NCI-H774 (cell line): ENCODE measurements at regions not wholly inside any gene's neighbourhood (a gene's known extent, or its start where the extent isn't known, plus 50 kb on each side); places are given as distances from the start of the nearest gene placed in this dataset.

Experiments
- DNase-seq: peaks from one replicate; lab custom pipeline; 2025; lab: John Stamatoyannopoulos, UW

GRCh38 chr1:54497338-54497737 is 50.7 kb upstream of the ACOT11 start:
- no peak for DNase-seq

- DNase-seq = no peak
These were observed 52.1 kb upstream of the ACOT11 start for GRCh38 chr1:54495954-54496353.

GRCh38 chr1:54493608-54494007 is 54.4 kb upstream of the ACOT11 start:
- no peak for DNase-seq

- DNase-seq = no peak
These were observed 57.4 kb upstream of the ACOT11 start for GRCh38 chr1:54490361-54491248.

GRCh38 chr1:54489627-54490250 is 58.3 kb upstream of the ACOT11 start:
- DNase-seq = no peak

- DNase-seq = peak; percentile 82
These were observed 59.0 kb upstream of the ACOT11 start for GRCh38 chr1:54488779-54489626.

- peak; percentile 96 for DNase-seq
These were observed 59.8 kb upstream of the ACOT11 start for GRCh38 chr1:54488065-54488750.

GRCh38 chr1:54487571-54488050 is 60.4 kb upstream of the ACOT11 start:
- DNase-seq = peak; percentile 13

GRCh38 chr1:54486907-54487306 is 61.1 kb upstream of the ACOT11 start:
- DNase-seq = no peak

- DNase-seq = no peak
These were observed 62.6 kb upstream of the ACOT11 start for GRCh38 chr1:54485416-54485815.

- no peak for DNase-seq
These were observed 64.1 kb upstream of the ACOT11 start for GRCh38 chr1:54483875-54484437.

- DNase-seq = no peak
These were observed 66.7 kb upstream of the ACOT11 start for GRCh38 chr1:54481201-54481884.

- no peak for DNase-seq
These were observed 67.5 kb upstream of the ACOT11 start for GRCh38 chr1:54480525-54480848.

- DNase-seq = no peak
These were observed 68.0 kb upstream of the ACOT11 start for GRCh38 chr1:54479841-54480524.

GRCh38 chr1:54479251-54479650 is 68.8 kb upstream of the ACOT11 start:
- no peak for DNase-seq

- no peak for DNase-seq
These were observed 70.9 kb upstream of the ACOT11 start for GRCh38 chr1:54477153-54477561.

- DNase-seq = no peak
These were observed 70.4 kb upstream of the SSBP3 start for GRCh38 chr1:54476530-54477109.

- no peak for DNase-seq
These were observed 69.8 kb upstream of the SSBP3 start for GRCh38 chr1:54475946-54476516.

GRCh38 chr1:54475357-54475881 is 69.2 kb upstream of the SSBP3 start:
- DNase-seq = no peak
